H1 (cell line): ENCODE measurements at regions not wholly inside any gene's neighbourhood (a gene's known extent, or its start where the extent isn't known, plus 50 kb on each side); places are given as distances from the start of the nearest gene placed in this dataset.

Experiments
- CTCF ChIA-PET: fragments of 300-600 bp; sonication (Branson Sonifier 250); formaldehyde crosslinking; loops from one replicate; lab custom pipeline; 2021; ENCODE audit not compliant: partially characterized antibody; lab: Charles Lee
- POLR2A ChIA-PET: fragments of 300-600 bp; sonication (Branson Sonifier 250); formaldehyde crosslinking; loops from one replicate; lab custom pipeline; 2021; ENCODE audit warnings: inconsistent platforms; ENCODE audit not compliant: partially characterized antibody; lab: Charles Lee
- DNase-seq, 2 experiments: peaks; one replicate each; pipeline versions ENCODE4 v3.0.0 to v3.0.0-alpha.2; 2010 to 2022; ENCODE audit warnings: low spot score in 2 of 2, low read depth in 1 of 2, mixed read lengths in 1 of 2
- FAIRE-seq: peaks from 2 replicates; lab custom pipeline; 2011; peaks lifted over from hg19 to GRCh38; lab: Jason Lieb, UNC
- H2AFZ ChIP-seq: 2 replicates; pipeline ENCODE4 v1.8.1; 2012; ENCODE audit warnings: low read length, inconsistent platforms
- H2AK5ac ChIP-seq: 2 replicates; pipeline ENCODE4 v1.6.1; 2013; ENCODE audit warnings: low read depth, low read length
- H2BK120ac ChIP-seq: replicated peaks from 2 replicates; pipeline ENCODE3; 2013; ENCODE audit warnings: low read depth, low read length, inconsistent platforms
- H2BK12ac ChIP-seq: 2 replicates; pipeline ENCODE4 v1.6.1; 2013; ENCODE audit warnings: low read depth, low read length
- H2BK15ac ChIP-seq: 2 replicates; pipeline ENCODE4 v1.6.1; 2013; ENCODE audit warnings: low read length
- H2BK20ac ChIP-seq: 2 replicates; pipeline ENCODE4 v1.6.1; 2013; ENCODE audit warnings: low read length
- H2BK5ac ChIP-seq: 2 replicates; pipeline ENCODE4 v1.6.1; 2013; ENCODE audit warnings: low read depth, low read length
- H3K14ac ChIP-seq: 2 replicates; pipeline ENCODE4 v1.6.1; 2013; ENCODE audit warnings: inconsistent platforms; ENCODE audit not compliant: insufficient read length
- H3K18ac ChIP-seq: 2 replicates; pipeline ENCODE4 v1.6.1; 2013; ENCODE audit warnings: low read length; ENCODE audit errors: extremely low read depth
- H3K23ac ChIP-seq: 2 replicates; pipeline ENCODE4 v1.6.1; 2013; ENCODE audit warnings: inconsistent platforms; ENCODE audit not compliant: insufficient read length
- H3K23me2 ChIP-seq: 2 replicates; pipeline ENCODE4 v1.6.1; 2013; ENCODE audit warnings: low read depth, low read length
- H3K27ac ChIP-seq: 2 replicates; pipeline ENCODE4 v1.6.1; 2011; ENCODE audit warnings: low read depth, low read length, inconsistent platforms
- H3K27me3 ChIP-seq, 4 experiments: replicated peaks in 1 of 4; 1 replicate in 1 of 4; 2 replicates in 3 of 4; pipeline versions ENCODE4 v1.6.1 to v1.8.1; 2011 to 2013; ENCODE audit warnings: low read length in 3 of 4, mild to moderate bottlenecking in 3 of 4, inconsistent platforms in 2 of 4, mixed read lengths in 2 of 4, moderate library complexity in 1 of 4; ENCODE audit not compliant: control insufficient read depth in 3 of 4, insufficient read depth in 3 of 4; ENCODE audit errors: extremely low read depth in 1 of 4
- H3K36me3 ChIP-seq, 4 experiments: 2 replicates each; pipeline versions ENCODE4 v1.6.1 to v1.8.1; 2011 to 2013; ENCODE audit warnings: mild to moderate bottlenecking in 4 of 4, low read length in 3 of 4, moderate library complexity in 2 of 4, control low read depth in 1 of 4, inconsistent platforms in 1 of 4; ENCODE audit not compliant: insufficient read depth in 4 of 4, control insufficient read depth in 2 of 4
- H3K4ac ChIP-seq: replicated peaks from 2 replicates; pipeline ENCODE3; 2013; ENCODE audit warnings: low read length, low read depth, mixed read lengths, inconsistent platforms; ENCODE audit not compliant: insufficient read length
- H3K4me1 ChIP-seq, 4 experiments: replicated peaks in 1 of 4; 1 replicate in 1 of 4; 2 replicates in 3 of 4; pipeline versions ENCODE4 v1.6.1 to v1.8.1; 2011 to 2013; ENCODE audit warnings: low read length in 3 of 4, inconsistent platforms in 2 of 4, mixed read lengths in 1 of 4; ENCODE audit not compliant: insufficient read depth in 4 of 4, control insufficient read depth in 3 of 4
- H3K4me2 ChIP-seq, 2 experiments: 2 replicates each; pipeline versions ENCODE4 v1.6.1 to v1.8.1; 2011 to 2013; ENCODE audit warnings: low read depth in 2 of 2, low read length in 2 of 2, control low read depth in 1 of 2, inconsistent platforms in 1 of 2, mild to moderate bottlenecking in 1 of 2; ENCODE audit not compliant: insufficient read depth in 1 of 2
- H3K4me3 ChIP-seq, 4 experiments: fragments of 200-600, 300-600 bp in 1 of 4; sonication (generic), shearing (Covaris generic), sonication (Bioruptor Twin) in 1 of 4; 2 replicates each; pipeline versions ENCODE4 v1.5.1 to v1.8.1; 2011 to 2016; ENCODE audit warnings: low read length in 4 of 4, low read depth in 3 of 4, control low read depth in 2 of 4, inconsistent platforms in 2 of 4, mild to moderate bottlenecking in 2 of 4, mixed read lengths in 1 of 4, moderate library complexity in 1 of 4; ENCODE audit not compliant: insufficient read depth in 2 of 4; ENCODE audit errors: extremely low read depth in 1 of 4
- H3K56ac ChIP-seq: replicated peaks from 2 replicates; pipeline ENCODE3; 2013; ENCODE audit warnings: low read depth, mild to moderate bottlenecking, mixed read lengths, low read length, inconsistent platforms; ENCODE audit not compliant: insufficient read length
- H3K79me1 ChIP-seq: 2 replicates; pipeline ENCODE4 v1.6.1; 2013; ENCODE audit warnings: low read depth, low read length, control low read depth
- H3K79me2 ChIP-seq, 2 experiments: 2 replicates each; pipeline versions ENCODE4 v1.6.1 to v1.8.1; 2012 to 2013; ENCODE audit warnings: low read length in 2 of 2, mild to moderate bottlenecking in 2 of 2, inconsistent platforms in 1 of 2; ENCODE audit not compliant: insufficient read depth in 2 of 2, control insufficient read depth in 1 of 2
- H3K9ac ChIP-seq, 4 experiments: replicated peaks in 1 of 4; 1 replicate in 1 of 4; 2 replicates in 3 of 4; pipeline versions ENCODE4 v1.6.1 to v1.8.1; 2011 to 2013; ENCODE audit warnings: low read depth in 3 of 4, low read length in 3 of 4, control low read depth in 2 of 4, mild to moderate bottlenecking in 2 of 4, moderate library complexity in 2 of 4, inconsistent platforms in 1 of 4; ENCODE audit errors: extremely low read depth in 1 of 4
- H3K9me3 ChIP-seq, 2 experiments: 2 replicates each; pipeline versions ENCODE4 v1.6.1 to v1.8.1; 2012 to 2013; ENCODE audit warnings: mild to moderate bottlenecking in 2 of 2, moderate library complexity in 2 of 2, control low read depth in 1 of 2, inconsistent platforms in 1 of 2, low read depth in 1 of 2, low read length in 1 of 2, mixed read lengths in 1 of 2; ENCODE audit not compliant: insufficient read depth in 2 of 2
- H4K20me1 ChIP-seq, 2 experiments: replicated peaks in 1 of 2; 2 replicates each; pipeline versions ENCODE3 to v1.8.1; 2011 to 2013; ENCODE audit warnings: inconsistent platforms in 2 of 2, low read length in 2 of 2, mild to moderate bottlenecking in 1 of 2; ENCODE audit not compliant: insufficient read depth in 2 of 2, control insufficient read depth in 1 of 2
- H4K5ac ChIP-seq: 2 replicates; pipeline ENCODE4 v1.6.1; 2013; ENCODE audit warnings: low read length, low read depth, mixed read lengths, inconsistent platforms; ENCODE audit not compliant: insufficient read length
- H4K8ac ChIP-seq: 2 replicates; pipeline ENCODE4 v1.8.0; 2013; ENCODE audit warnings: mild to moderate bottlenecking, moderate library complexity, low read length, inconsistent platforms; ENCODE audit not compliant: insufficient read depth; ENCODE audit errors: extremely low read depth
- H4K91ac ChIP-seq: replicated peaks from 2 replicates; pipeline ENCODE3; 2013; ENCODE audit warnings: low read length, mixed read lengths, inconsistent platforms; ENCODE audit not compliant: insufficient read length
- BCL11A ChIP-seq, 2 experiments: IDR thresholded peaks; one replicate each; pipeline ENCODE4 v1.6.1; 2011; ENCODE audit warnings: low read depth in 2 of 2, low read length in 2 of 2, mild to moderate bottlenecking in 2 of 2
- CREB1 ChIP-seq: IDR thresholded peaks from 2 replicates; pipeline ENCODE4 v1.6.1; 2012; ENCODE audit warnings: inconsistent platforms
- GTF2F1 ChIP-seq: IDR thresholded peaks from 2 replicates; pipeline ENCODE4 v1.6.1; 2012; ENCODE audit warnings: low read depth, low read length, improper control_type of control experiment, borderline replicate concordance
- KDM4A ChIP-seq: IDR thresholded peaks from one replicate; pipeline ENCODE4 v1.7.1; 2012; ENCODE audit warnings: low read depth, mild to moderate bottlenecking, moderate library complexity, low read length, inconsistent platforms; ENCODE audit not compliant: severe bottlenecking
- NRF1 ChIP-seq: IDR thresholded peaks from 2 replicates; pipeline ENCODE4 v1.6.1; 2011; ENCODE audit warnings: mild to moderate bottlenecking, low read depth, low read length, improper control_type of control experiment
- SIN3A ChIP-seq, 2 experiments: IDR thresholded peaks in 1 of 2; conservative IDR thresholded peaks in 1 of 2; 2 replicates each; pipeline ENCODE4 v1.6.1; 2011 to 2012; ENCODE audit warnings: low read length in 2 of 2, improper control_type of control experiment in 1 of 2, low read depth in 1 of 2, mild to moderate bottlenecking in 1 of 2
- WGBS, 2 experiments: shearing (Covaris generic) in 1 of 2; methylation state at CpG; one replicate each; pipeline versions ENCODE4 v1.1.6 to v1.1.7; 2013 to 2015; ENCODE audit warnings: low lambda C conversion rate in 2 of 2, mixed read lengths in 2 of 2, inconsistent platforms in 1 of 2, low coverage in 1 of 2, missing lambda C conversion rate in 1 of 2; ENCODE audit not compliant: insufficient replicate concordance in 2 of 2, insufficient coverage in 1 of 2, insufficient read length in 1 of 2; ENCODE audit errors: extremely low coverage in 1 of 2, missing lambda C conversion rate in 1 of 2; 5-methylcytosine and 5-hydroxymethylcytosine counted together

GRCh38 chr22:46063846-46064227 is 86.5 kb upstream of the PPARA start:
- no peaks in the 10 kb centered on the region for H3K79me1 ChIP-seq
- H3K4me1 ChIP-seq: peaks cover 0 to 6% (median 3%) of the 10 kb centered on the region in 4 experiments; a peak in 2 of 7 replicates
- H3K4me2 ChIP-seq: no peak overlapping the region
- H2BK15ac ChIP-seq: no peak overlapping the region
- no peak overlapping the region for H3K23ac ChIP-seq
- no peak overlapping the region for H2AK5ac ChIP-seq
- H2BK20ac ChIP-seq: no peak overlapping the region
- H3K18ac ChIP-seq: no peak overlapping the region
- H4K5ac ChIP-seq: no peak overlapping the region
- no peak overlapping the region for H3K14ac ChIP-seq
- H4K8ac ChIP-seq: no peak overlapping the region
- no peak overlapping the region for H2BK5ac ChIP-seq
- H3K23me2 ChIP-seq: no peaks in the 10 kb centered on the region; the same call in 1 of the 2 replicates
- H3K4me3 ChIP-seq: no peak overlapping the region
- no peak for TF ChIP-seq KDM4A
- no peak for TF ChIP-seq NRF1
- no peak for TF ChIP-seq CREB1
- TF ChIP-seq SIN3A (conservative IDR thresholded peaks at IDR 0.05 in 1 of 2, IDR thresholded peaks at IDR 0.05 in 1 of 2; ENCODE audit: low read depth in 1 of 2, low read length in 2 of 2): no peak
- TF ChIP-seq GTF2F1: no peak
- TF ChIP-seq BCL11A (IDR thresholded peaks at IDR 0.05; ENCODE audit: low read depth in 2 of 2, low read length in 2 of 2): no peak
- no peak for DNase-seq
- H3K56ac ChIP-seq: no peak overlapping the region
- ChIA-PET POLR2A (no interaction called here), CTCF (interaction anchor here (2.1 kb wide), 1 partner anchor 50 kb away, joined by 6 read pairs; no protein-coding TSS in a partner anchor)
- no peaks in the 10 kb centered on the region for H3K9me3 ChIP-seq
- H2BK120ac ChIP-seq: no peak overlapping the region
- H3K36me3 ChIP-seq: no peaks in the 10 kb centered on the region; a peak in 1 of 8 replicates
- no peaks in the 10 kb centered on the region for H4K20me1 ChIP-seq
- FAIRE-seq: no peak
- no peak overlapping the region for H2AFZ ChIP-seq
- H3K27me3 ChIP-seq: peaks cover 3 to 65% (median 37%) of the 10 kb centered on the region in 4 experiments
- no peak overlapping the region for H4K91ac ChIP-seq
- no peak overlapping the region for H3K9ac ChIP-seq
- no peak overlapping the region for H2BK12ac ChIP-seq
- WGBS, 2 experiments: 91% methylated on average over 11 of the region's 11 CpGs; no CpG with 5 or more reads in 1 of the 2 experiments
- no peak overlapping the region for H3K4ac ChIP-seq
- no peaks in the 10 kb centered on the region for H3K79me2 ChIP-seq
- H3K27ac ChIP-seq: no peak overlapping the region
